ENCODE measurements at regions not wholly inside any gene's neighbourhood (a gene's known extent, or its start where the extent isn't known, plus 50 kb on each side); places are given as distances from the start of the nearest gene placed in this dataset.

- no peak for TF ChIP-seq CTCF (IDR thresholded peaks at IDR 0.05; ENCODE audit: low read length)
- TF ChIP-seq EZH2 (IDR thresholded peaks at IDR 0.05; ENCODE audit: borderline replicate concordance, low read length): no peak
Observed at GRCh38 chr3:182399978-182400737, 393.1 kb upstream of the ATP11B start.

All from OCI-LY1 (cell line).